NOMO-1 treated with DMSO at 0.1 percent for 48 hours (cell line): ENCODE measurements at regions not wholly inside any gene's neighbourhood (a gene's known extent, or its start where the extent isn't known, plus 50 kb on each side); places are given as distances from the start of the nearest gene placed in this dataset.
"Not testable (repeated sequence)": the region's sequence is repeated elsewhere in the genome, so short reads cannot be mapped to it uniquely, and the experiment has no call there.

Source experiments
- DNase-seq: peaks from one replicate; lab custom pipeline; 2025; ENCODE audit not compliant: unreplicated experiment; lab: John Stamatoyannopoulos, UW

DNA sequence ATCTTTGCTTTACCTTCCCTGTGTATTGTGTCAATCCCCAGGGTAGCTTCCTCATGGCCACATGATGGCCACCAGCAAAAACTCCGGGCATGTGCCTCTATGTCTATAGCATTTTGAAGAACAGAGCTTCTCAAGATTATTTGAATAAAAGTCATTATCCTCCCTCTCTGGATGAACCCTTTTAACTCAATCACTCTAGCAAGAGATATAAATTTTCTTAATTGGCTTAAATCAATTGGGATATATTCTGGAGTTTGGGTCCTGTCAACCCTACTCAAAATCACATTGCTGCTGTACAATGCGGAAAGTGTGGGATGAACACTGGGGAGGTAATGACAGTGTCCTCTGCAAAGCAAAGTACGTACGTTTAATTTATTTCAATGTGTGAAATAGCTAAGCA lies 370.6 kb upstream of the LRRC3B start:
- DNase-seq, result no peak

GRCh38 chr3:26256224-26256623 lies 366.3 kb upstream of the LRRC3B start:
- DNase-seq, result no peak

GRCh38 chr3:26259176-26259575 lies 363.4 kb upstream of the LRRC3B start:
- DNase-seq, result no peak

- DNase-seq, result no peak
Observed at GRCh38 chr3:26260139-26260538, 362.4 kb upstream of the LRRC3B start.

DNA sequence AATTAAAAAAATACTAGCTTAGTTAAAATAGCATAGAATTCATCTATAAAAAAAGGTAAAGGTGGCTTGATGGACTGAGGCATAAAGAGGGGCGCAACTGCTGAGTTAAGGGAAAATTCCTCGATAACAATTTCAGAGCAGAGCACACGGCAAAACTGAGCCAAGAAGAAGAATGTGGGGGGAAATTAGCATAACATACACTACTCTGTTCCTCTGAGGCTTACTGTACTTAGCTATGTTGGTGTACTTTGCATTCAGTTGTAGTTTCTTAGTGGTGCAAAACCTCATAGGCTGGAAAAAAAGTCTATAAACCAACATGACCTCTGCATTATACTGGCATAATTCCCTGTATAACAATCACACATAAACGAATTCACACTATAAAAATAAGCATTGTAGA lies 357.9 kb upstream of the LRRC3B start:
- no peak for DNase-seq

DNA sequence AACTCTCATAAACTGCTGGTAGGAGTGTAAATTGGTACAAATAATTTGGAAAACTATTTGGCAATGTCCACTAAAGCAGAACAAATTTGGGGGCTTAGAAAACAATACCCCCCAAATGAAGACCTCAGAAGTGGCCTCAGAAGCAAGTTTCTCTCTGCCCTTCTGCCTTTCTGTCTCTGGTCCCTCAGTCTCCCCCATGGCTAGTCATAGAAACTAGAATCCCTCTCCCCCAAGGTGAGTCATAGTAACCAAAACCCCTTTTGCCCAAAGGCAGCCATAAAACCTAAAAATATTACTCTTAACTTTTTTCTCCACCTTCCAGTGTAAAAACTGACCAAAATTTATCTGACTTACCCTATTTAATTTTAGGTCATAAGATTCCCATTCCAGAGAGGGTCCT lies 350.7 kb upstream of the LRRC3B start:
- no peak for DNase-seq

DNA sequence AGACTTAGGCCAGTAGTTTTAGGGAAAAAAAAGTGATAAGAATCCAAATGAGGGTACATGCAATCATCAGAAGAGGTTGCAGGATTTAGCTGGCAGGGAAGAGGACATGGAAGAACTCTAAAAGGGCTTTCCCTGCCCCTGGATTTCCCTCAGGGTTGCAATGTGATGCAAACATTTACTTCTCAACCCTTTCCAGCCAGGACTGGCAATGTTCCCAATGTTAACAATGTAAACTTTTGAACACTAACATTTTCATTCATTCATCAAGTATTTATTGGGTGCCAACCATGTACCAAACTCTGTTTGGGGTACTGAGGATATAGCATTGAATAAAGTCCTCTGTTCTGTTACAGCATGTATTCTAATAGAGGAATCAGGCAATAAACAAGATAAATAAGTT lies 349.4 kb upstream of the LRRC3B start:
- DNase-seq, result no peak

DNA sequence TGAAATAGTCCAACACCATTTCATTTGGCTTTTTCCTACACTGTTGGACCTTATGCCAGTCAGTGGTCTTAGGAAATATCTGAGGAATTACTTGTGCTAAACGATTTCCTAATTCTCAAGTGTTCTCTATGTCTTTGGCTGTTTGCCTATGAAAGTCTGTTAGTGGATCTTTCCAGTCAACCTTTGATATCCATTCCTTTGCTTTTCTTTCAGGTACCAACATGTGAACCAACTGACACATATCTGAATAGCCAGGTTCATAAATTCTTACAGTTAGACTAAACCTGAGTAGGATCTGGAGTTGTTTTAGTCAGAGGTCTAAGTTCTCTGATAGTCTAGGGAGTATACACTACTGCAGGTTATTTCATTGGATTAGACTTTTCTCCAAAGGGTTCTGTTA lies 343.5 kb upstream of the LRRC3B start:
- DNase-seq, result no peak

GRCh38 chr3:26280517-26280916 lies 342.1 kb upstream of the LRRC3B start:
- no peak for DNase-seq

DNA sequence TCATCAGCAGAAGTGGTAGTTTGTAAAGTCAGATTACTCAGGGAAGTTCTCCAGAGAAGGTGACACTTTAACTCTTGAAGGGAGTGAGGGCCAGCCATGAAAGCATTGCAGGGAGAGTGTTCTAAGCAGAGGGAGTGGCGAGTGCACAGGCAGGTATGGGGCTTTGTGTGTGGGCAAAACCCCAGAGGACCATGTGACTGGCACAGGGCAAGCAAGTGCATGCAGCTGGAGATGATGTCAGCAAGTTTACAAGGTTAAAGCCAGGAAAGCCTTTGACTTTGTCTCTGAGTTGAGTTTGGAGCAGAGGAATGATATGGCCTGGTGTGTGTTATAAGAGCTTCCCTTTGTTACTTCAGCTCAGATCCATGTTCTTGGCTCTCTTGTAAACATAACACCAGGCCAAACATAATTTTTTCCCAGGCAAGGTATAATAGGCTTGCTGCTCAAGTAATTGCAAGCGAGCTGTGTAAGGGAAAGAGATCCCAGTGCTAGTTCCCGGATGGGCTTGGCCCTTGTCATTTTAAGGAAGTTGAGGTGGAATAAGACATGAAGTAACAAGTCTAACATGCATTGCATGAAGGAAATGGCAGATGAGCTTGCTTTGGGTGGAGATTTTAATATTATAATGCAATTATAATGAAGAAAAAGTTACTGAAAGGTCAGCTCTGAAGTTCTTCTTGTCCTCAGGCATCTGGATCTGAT lies 341.1 kb upstream of the LRRC3B start:
- DNase-seq, result no peak

DNA sequence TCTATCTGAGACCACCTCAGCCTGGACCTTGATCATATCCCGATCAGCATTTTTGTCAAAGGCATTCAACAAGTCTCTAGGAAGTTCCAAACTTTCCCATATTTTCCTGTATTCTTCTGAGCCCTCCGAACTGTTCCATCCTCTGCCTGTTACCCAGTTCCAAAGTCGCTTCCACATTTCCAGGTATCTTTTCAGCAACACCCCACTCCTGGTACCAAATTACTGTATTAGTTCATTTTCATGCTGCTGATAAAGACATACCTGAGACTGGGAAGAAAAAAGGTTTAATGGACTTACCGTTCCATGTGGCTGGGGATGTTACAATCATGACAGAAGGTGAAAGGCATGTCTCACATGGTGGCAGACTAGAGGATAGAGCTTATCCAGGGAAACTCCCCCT lies 338.1 kb upstream of the LRRC3B start:
- DNase-seq, result not testable (repeated sequence)

DNA sequence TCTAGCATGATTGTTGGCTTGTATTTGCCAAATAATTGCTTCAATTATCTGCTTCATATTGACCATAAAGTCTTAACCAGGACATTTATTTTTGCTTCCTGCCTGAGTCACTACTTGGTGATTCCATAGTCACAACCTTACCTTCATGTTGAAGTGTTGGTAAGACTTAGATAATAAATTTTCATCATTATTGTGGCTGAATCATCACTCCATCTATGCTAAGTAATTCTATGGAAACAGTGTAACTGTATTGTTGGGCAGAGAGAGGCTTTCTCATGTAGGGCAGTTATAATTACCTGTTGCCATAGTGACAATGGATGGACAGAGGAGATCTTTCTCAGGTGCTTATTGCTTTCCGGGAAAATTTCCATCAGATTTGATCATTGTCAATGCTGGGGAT lies 330.7 kb upstream of the LRRC3B start:
- DNase-seq, result no peak

GRCh38 chr3:26292780-26293179 lies 329.8 kb upstream of the LRRC3B start:
- no peak for DNase-seq

DNA sequence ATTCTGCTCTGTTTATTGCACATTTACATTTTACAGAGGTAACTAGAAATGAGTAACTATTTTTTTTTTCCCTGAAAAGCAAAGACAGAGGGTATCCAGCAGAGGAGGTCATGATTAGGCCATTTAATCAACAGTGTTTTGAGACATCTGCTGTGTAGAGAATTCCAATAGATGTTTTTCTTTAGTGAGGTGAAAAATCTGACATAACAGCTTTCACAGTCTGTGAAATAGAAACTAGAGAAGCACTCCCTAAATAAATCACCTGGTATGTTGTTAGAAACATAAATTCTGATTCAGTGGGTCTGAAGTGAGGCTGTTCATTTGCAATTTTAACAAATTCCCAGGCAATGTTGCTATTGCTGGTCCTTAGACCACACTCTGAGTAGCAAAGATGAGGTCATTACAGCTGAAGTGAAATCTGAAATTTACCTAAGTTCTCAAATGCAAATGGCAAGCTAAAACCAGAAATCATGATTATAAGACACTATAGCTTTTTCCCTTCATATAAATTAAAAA lies 329.2 kb upstream of the LRRC3B start:
- DNase-seq, result no peak

DNA sequence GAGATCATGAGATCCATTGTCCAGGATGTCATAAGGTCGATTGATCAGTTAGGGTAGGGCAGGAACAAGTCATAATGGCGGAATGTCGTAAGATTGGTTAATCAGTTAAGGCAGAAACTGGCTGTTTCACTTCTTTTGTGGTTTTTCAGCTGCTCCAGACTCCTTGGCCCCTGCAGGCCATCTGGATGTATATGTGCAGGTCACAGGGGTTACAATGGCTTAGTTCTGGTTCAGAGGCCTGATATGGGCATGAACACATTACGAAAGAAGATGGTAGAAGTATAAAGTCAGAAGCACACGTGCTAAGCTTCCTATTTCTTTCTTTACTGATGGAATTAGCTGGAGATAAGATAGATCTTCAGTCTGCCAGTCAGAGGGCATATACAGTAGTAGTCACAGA lies 315.4 kb upstream of the LRRC3B start:
- DNase-seq, result peak; percentile 28

GRCh38 chr3:26307787-26308186 lies 314.8 kb upstream of the LRRC3B start:
- DNase-seq, result no peak

DNA sequence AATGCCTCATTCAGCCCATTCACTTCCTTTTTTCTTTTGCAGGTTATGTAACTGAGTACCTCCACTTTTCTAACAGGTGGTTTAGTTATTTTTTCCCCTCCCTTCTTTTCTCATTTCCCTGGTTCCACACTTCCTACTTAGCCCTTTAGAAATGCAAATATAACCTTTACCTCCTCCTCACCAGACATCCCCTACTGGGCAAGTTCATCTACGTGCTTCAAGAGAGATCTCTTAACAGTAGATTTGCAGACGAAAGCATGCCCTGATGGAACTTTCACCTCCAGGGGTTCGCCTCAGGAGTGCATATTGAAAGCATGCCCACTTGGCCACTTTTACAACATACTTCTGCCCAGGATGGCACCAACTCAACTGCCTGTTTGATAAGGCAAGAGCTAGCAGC lies 314.1 kb upstream of the LRRC3B start:
- DNase-seq, result no peak

DNA sequence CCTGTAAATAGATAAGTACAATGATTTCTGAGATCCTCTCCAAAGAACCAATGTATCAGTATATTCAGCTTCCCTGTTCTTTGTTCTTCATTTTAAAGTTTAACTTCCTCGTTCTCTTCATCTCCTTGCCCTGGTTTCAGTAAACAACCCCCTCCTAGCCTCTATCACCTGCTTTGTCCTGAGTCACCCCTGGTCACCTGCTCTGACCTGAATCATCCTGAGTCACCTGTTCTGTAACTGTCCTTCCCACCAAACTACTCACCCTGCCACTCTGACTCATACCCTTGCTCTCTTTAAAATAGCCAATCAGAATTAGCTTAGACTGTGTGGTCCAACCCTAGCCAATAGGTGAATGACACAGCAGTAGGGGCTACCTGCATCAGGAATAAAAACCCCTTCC lies 313.0 kb upstream of the LRRC3B start:
- DNase-seq, result not testable (repeated sequence)

- no peak for DNase-seq
Observed at GRCh38 chr3:26312816-26313215, 309.8 kb upstream of the LRRC3B start.

GRCh38 chr3:26316472-26316871 lies 306.1 kb upstream of the LRRC3B start:
- no peak for DNase-seq

- DNase-seq, result not testable (repeated sequence)
Observed at GRCh38 chr3:26323741-26324140, 298.8 kb upstream of the LRRC3B start.

DNA sequence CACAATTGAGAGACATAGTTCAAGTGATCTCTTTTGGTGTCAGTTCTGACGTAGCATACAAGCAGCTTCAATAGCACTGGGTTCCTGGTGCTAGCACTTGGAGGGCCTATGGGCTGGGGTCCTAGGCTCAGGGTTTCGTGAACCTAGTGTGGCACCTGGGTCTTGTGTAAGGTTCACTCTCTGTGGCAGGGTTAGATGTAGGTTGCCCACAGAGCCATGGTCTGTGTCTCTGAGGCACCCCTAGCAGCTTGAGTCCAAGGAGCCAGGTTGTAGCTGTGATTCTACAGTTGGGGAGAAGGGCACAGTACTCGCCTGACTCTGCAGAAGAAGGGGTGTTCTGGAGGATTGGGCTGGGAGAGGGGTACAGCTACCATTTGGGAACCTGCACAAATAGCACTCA lies 282.6 kb upstream of the LRRC3B start:
- no peak for DNase-seq

GRCh38 chr3:26343647-26344046 lies 278.9 kb upstream of the LRRC3B start:
- DNase-seq, result no peak
